Suprapubic skin (tissue), 4 donors: ENCODE measurements at regions not wholly inside any gene's neighbourhood (a gene's known extent, or its start where the extent isn't known, plus 50 kb on each side); places are given as distances from the start of the nearest gene placed in this dataset.

Experiments
- DNase-seq, 2 donors: peaks; one replicate each; pipeline ENCODE4 v3.0.0-alpha.2; 2019; ENCODE audit warnings: low spot score in 2 of 2
- H3K27ac ChIP-seq: fragments of 200-600 bp; sonication (generic); one replicate; pipeline ENCODE4 v1.5.1; 2019
- H3K27me3 ChIP-seq: fragments of 200-600 bp; sonication (generic); one replicate; pipeline ENCODE4 v1.5.1; 2019
- H3K36me3 ChIP-seq: fragments of 200-600 bp; sonication (generic); one replicate; pipeline ENCODE4 v1.5.1; 2019
- H3K4me1 ChIP-seq: fragments of 200-600 bp; sonication (generic); one replicate; pipeline ENCODE4 v1.5.1; 2019
- H3K4me3 ChIP-seq: fragments of 200-600 bp; sonication (generic); one replicate; pipeline ENCODE4 v1.5.1; 2019; ENCODE audit warnings: mild to moderate bottlenecking
- H3K9me3 ChIP-seq: fragments of 200-600 bp; sonication (generic); one replicate; pipeline ENCODE4 v1.5.1; 2019
- EP300 ChIP-seq: sonication (generic); formaldehyde crosslinking; IDR thresholded peaks from one replicate; pipeline ENCODE4 v1.6.1; 2017; ENCODE audit warnings: antibody characterized with exemption
- POLR2A ChIP-seq, 2 donors: fragments of 450-650 bp; IDR thresholded peaks; one replicate each; pipeline ENCODE4 v1.6.1; 2017; ENCODE audit warnings: antibody characterized with exemption in 2 of 2, mild to moderate bottlenecking in 2 of 2, moderate library complexity in 2 of 2
- POLR2AphosphoS5 ChIP-seq, 3 donors: sonication (generic); formaldehyde crosslinking; IDR thresholded peaks; one replicate each; pipeline ENCODE4 v1.6.1; 2017; ENCODE audit warnings: antibody characterized with exemption in 3 of 3
- WGBS: methylation state at CpG from one replicate; pipeline ENCODE4 v1.1.5; 2018; 5-methylcytosine and 5-hydroxymethylcytosine counted together
- TF ChIP-seq, protein P1 (sequence below), 2 donors: fragments of 200-600 bp in 1 of 2; fragments of 450-650 bp in 1 of 2; sonication (generic) in 1 of 2; IDR thresholded peaks; one replicate each; pipeline ENCODE4 v1.5.1; 2016 to 2019; ENCODE audit warnings: antibody characterized with exemption in 2 of 2, mild to moderate bottlenecking in 1 of 2, moderate library complexity in 1 of 2

DNA sequence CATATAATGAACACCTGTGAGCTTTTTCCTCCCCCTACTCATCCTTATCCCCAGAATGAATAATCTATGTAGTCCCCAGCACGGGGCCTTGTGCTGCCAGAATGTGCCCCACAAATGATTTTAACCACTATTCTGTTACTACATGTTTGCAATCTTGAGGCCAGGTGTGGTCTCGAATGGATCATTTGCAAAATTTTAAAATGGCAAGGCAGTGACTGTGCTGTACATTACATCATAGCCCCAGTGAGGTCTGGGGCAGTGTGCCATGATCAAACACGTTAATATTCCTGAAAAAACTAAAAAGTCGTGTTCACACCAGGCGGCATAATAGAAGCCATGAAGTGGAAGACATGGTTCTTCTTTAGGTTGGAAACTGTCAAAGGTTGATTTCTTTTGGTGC is 479.9 kb upstream of the EEF2KMT start:
- Histone ChIP-seq H3K27me3 (no peaks in the 10 kb centered on the region), H3K9me3 (no peaks in the 10 kb centered on the region), H3K27ac (no peak overlapping the region), H3K4me1 (no peaks in the 10 kb centered on the region), H3K36me3 (no peaks in the 10 kb centered on the region), H3K4me3 (no peak overlapping the region)
- 64% methylated on average over 5 of the region's 5 CpGs for WGBS
- TF ChIP-seq POLR2AphosphoS5 (IDR thresholded peaks at IDR 0.05) (no peak), POLR2A (IDR thresholded peaks at IDR 0.05) (no peak), EP300 (no peak)
- TF ChIP-seq, protein P1, sequence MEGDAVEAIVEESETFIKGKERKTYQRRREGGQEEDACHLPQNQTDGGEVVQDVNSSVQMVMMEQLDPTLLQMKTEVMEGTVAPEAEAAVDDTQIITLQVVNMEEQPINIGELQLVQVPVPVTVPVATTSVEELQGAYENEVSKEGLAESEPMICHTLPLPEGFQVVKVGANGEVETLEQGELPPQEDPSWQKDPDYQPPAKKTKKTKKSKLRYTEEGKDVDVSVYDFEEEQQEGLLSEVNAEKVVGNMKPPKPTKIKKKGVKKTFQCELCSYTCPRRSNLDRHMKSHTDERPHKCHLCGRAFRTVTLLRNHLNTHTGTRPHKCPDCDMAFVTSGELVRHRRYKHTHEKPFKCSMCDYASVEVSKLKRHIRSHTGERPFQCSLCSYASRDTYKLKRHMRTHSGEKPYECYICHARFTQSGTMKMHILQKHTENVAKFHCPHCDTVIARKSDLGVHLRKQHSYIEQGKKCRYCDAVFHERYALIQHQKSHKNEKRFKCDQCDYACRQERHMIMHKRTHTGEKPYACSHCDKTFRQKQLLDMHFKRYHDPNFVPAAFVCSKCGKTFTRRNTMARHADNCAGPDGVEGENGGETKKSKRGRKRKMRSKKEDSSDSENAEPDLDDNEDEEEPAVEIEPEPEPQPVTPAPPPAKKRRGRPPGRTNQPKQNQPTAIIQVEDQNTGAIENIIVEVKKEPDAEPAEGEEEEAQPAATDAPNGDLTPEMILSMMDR (IDR thresholded peaks at IDR 0.05): no peak
- DNase-seq: no peak

DNA sequence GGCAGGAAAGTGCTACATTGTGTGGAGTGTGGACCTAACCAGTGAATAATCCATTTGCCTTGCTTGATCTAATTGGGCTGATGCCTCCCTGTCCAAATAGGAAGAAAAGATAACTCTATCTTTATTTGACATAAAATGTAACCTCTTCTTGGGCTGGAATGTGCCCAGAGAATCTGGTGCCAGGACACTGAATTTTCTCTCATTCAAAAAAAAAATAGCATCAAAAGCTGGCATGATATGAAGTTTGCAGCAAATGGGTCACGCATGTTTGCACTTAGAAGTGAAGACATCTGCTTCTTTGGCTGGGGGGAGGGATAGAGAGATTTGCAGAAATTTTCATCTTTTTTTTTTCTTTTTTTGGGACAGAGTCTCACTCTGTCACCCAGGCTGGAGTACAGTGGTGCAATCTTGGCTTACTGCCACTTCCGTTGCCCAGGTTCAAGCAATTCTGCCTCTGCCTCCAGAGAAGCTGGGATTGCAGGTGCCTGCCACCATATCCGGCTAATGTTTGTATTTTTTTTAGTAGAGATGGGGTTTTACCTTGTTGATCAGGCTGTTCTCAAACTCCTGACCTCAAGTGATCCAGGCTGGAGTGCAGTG is 478.2 kb upstream of the EEF2KMT start:
- Histone ChIP-seq H3K27ac (no peak overlapping the region), H3K4me3 (no peak overlapping the region), H3K9me3 (no peaks in the 10 kb centered on the region), H3K4me1 (no peaks in the 10 kb centered on the region), H3K36me3 (no peaks in the 10 kb centered on the region), H3K27me3 (no peaks in the 10 kb centered on the region)
- TF ChIP-seq POLR2A (IDR thresholded peaks at IDR 0.05) (no peak), POLR2AphosphoS5 (IDR thresholded peaks at IDR 0.05) (no peak), EP300 (no peak)
- TF ChIP-seq, protein P1 (IDR thresholded peaks at IDR 0.05): no peak
- DNase-seq: no peak
- 54% methylated on average over 3 of the region's 3 CpGs for WGBS

DNA sequence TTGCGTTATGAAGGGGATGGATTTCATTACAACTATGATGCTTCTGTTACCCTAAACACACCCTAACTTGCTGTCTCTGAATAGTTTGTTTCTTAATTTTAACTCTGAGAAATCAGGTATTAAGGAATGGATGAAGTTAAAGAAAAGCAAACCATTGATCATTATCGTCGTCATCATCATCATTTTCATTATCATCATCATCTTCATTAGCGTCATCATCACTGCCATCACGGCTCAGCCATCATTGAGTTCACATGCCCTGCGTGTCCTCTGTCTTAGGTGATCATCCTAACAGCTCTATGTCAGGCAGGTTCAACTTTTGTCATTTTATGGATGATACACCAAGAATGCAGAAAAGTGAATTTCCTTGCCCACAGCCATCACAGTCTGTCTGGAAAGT is 477.5 kb upstream of the EEF2KMT start:
- Histone ChIP-seq H3K4me3 (no peak overlapping the region), H3K27me3 (no peaks in the 10 kb centered on the region), H3K4me1 (no peaks in the 10 kb centered on the region), H3K9me3 (no peaks in the 10 kb centered on the region), H3K27ac (no peak overlapping the region), H3K36me3 (no peaks in the 10 kb centered on the region)
- DNase-seq: no peak
- TF ChIP-seq POLR2A (IDR thresholded peaks at IDR 0.05): no peak
- TF ChIP-seq POLR2AphosphoS5 (IDR thresholded peaks at IDR 0.05): no peak
- TF ChIP-seq, protein P1 (IDR thresholded peaks at IDR 0.05): no peak
- TF ChIP-seq EP300: no peak
- 95% methylated on average over 6 of the region's 6 CpGs for WGBS

DNA sequence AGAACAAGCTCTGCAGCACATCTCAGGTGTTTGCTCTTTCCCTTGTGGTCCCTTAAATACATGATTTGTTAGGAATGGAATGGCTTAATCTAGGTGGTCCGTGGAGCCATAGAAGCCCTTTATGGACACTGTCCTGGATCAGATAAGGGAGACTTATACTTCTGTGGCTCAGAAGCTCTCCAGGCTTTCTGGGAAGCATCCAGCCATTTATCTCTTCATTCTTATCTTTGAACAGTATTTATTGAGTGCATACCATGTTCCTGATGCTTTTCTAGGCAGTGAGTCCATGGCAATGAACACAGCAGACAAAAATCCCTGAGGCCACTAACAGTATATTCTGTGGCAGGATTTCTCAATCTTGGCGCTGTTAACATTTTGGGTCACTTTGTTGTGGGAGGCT is 474.5 kb upstream of the EEF2KMT start:
- no peak for DNase-seq
- no peak for TF ChIP-seq POLR2AphosphoS5 (IDR thresholded peaks at IDR 0.05)
- Histone ChIP-seq H3K9me3 (no peaks in the 10 kb centered on the region), H3K4me3 (no peak overlapping the region), H3K36me3 (no peaks in the 10 kb centered on the region), H3K27ac (no peak overlapping the region), H3K27me3 (no peaks in the 10 kb centered on the region), H3K4me1 (no peaks in the 10 kb centered on the region)
- WGBS: 62% methylated on average over 2 of the region's 2 CpGs

DNA sequence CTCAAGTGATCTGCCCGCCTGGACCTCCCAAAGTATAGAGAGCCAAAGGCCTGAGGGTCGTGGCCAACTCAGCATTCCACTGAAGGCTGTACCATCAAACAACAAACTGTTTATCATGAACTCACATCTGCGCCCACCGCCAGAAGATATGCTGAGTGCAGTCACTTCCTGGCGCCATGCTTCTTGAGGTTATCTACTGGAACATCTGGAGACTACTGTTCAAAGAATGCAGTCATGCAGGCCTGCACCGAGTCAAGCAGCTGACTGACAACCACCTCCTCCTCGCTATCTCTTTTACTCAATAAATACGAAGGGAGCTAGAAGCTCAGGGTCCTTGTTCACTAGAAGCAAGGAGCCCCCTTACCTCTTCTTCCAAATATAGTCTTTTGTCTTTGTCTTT is 473.9 kb upstream of the EEF2KMT start:
- no peak for DNase-seq
- H3K9me3 ChIP-seq: no peaks in the 10 kb centered on the region
- no peak overlapping the region for H3K27ac ChIP-seq
- no peak overlapping the region for H3K4me3 ChIP-seq
- no peaks in the 10 kb centered on the region for H3K4me1 ChIP-seq
- TF ChIP-seq POLR2AphosphoS5 (IDR thresholded peaks at IDR 0.05): no peak
- no peak for TF ChIP-seq POLR2A (IDR thresholded peaks at IDR 0.05)
- TF ChIP-seq EP300: no peak
- TF ChIP-seq, protein P1 (IDR thresholded peaks at IDR 0.05): no peak
- no peaks in the 10 kb centered on the region for H3K27me3 ChIP-seq
- H3K36me3 ChIP-seq: no peaks in the 10 kb centered on the region
- WGBS: 82% methylated on average over 7 of the region's 8 CpGs

DNA sequence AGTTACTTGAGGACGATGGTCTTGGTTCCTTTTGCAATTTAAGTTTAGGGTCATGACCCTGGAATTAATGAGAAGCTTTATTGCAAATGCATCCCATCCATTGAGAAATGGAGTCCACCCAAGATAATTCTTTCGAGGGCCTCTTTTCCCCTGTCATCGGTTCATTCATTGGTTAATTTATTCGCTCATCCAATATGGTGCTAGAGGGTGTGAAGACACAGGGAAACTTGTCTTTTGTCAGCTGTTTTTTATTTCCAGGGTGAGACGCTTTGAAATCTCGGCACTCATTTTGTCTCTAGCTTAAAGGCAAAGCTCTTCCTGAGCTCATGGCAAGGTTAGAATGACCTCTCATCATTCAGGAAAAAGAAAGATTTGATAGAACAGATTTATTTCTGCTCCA is 464.2 kb upstream of the EEF2KMT start:
- WGBS: 72% methylated on average over 6 of the region's 6 CpGs
- H3K4me1 ChIP-seq: no peaks in the 10 kb centered on the region

More for the DNA sequence above, 464.2 kb upstream of the EEF2KMT start:
- DNase-seq: no peak
- H3K27ac ChIP-seq: no peak overlapping the region
- H3K9me3 ChIP-seq: no peaks in the 10 kb centered on the region
- H3K27me3 ChIP-seq: no peaks in the 10 kb centered on the region
- H3K36me3 ChIP-seq: no peaks in the 10 kb centered on the region
- TF ChIP-seq POLR2AphosphoS5 (IDR thresholded peaks at IDR 0.05) (no peak), POLR2A (IDR thresholded peaks at IDR 0.05) (no peak), EP300 (no peak)
- TF ChIP-seq, protein P1 (IDR thresholded peaks at IDR 0.05): no peak
- H3K4me3 ChIP-seq: no peak overlapping the region
